ENCODE measurements at regions not wholly inside any gene's neighbourhood (a gene's known extent, or its start where the extent isn't known, plus 50 kb on each side); places are given as distances from the start of the nearest gene placed in this dataset.

- TF ChIP-seq POLR2A (IDR thresholded peaks at IDR 0.05) (no peak), CTCF (IDR thresholded peaks at IDR 0.05) (no peak)
These were observed 879.2 kb upstream of the DDX18 start for GRCh38 chr2:116935097-116935814.
